ENCODE measurements at regions not wholly inside any gene's neighbourhood (a gene's known extent, or its start where the extent isn't known, plus 50 kb on each side); places are given as distances from the start of the nearest gene placed in this dataset.

DNA sequence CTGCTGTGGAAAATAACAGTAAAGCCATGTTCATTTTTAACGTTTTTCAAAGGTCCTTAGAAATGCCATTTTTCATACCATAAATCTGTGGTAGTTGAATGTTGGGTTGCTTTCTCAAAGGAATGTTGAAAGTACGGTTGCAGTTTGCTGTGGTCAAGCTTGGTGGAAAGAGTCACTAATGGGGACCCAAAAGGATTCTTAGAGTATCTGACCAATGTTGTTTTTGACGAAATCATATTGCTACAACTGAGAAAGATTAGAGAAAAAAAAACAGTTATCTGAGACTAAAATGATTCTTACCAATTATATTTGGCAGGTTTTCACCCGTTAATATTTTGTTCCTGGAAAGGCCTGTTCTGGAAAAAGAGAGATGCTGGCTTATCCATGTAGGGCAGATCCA is 439.5 kb upstream of the ETAA1 start:
- DNase-seq (ENCODE audit: low read depth in 2 of 2), result no peak

DNA sequence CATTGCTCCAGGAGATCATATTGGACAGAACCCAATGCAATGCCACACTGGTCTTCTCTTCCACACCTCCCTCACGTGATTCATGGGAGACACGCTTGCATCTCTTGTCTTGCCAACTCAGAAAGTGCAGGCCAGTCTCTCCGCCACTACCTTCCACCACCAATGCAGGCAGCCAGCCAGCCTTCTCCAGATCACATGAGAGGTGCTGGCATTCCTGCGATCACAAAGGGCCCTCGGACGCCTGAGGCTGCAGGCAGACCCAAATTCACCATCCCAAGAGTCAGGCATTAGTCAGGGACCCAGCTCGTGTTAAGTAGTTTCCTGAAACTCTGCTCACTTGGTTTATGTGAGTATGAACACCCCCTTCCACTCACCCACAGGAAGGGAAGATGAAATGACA is 437.0 kb upstream of the ETAA1 start:
- no peak for DNase-seq (ENCODE audit: low read depth in 2 of 2)

DNA sequence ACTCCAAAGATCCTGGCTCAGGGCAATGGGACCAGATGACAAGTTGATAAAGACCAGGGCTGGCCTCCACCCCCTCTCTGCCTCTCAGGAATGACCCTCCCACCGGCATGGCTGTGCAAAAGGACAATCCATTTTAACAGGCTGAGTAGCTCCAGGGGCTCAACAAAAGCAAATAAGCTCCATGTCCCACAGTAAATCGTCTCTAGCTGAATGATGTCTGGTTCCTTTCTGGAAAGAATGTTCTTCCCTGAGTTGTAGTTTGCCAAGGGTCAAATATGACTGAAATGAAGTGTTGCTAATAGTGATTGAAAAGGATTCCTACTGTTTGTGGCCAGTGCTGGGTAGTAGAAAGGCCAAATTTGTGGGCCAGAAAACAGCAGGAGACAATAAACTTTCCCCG is 434.4 kb upstream of the ETAA1 start:
- DNase-seq (ENCODE audit: low read depth in 2 of 2), result no peak

DNA sequence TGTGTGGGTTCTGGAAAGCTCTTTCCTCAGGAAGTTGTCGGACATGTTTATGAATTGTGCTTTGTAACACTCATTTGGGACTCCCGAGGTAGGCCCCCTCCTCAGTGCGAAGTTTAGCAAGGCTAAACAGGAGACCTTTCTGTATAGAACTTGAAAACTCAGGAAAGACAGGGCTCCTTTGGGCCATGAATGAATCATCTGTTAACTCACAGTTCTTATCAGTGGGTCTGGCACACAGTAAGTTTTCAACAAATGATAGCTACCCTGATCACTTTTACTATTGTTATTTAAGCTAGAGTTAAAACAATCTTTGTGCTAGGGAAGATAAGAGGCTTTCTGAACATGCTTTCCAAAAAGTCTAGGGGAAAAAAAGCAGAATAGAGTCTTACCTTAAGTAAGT is 430.5 kb upstream of the ETAA1 start:
- no peak for DNase-seq (ENCODE audit: low read depth in 2 of 2)

DNA sequence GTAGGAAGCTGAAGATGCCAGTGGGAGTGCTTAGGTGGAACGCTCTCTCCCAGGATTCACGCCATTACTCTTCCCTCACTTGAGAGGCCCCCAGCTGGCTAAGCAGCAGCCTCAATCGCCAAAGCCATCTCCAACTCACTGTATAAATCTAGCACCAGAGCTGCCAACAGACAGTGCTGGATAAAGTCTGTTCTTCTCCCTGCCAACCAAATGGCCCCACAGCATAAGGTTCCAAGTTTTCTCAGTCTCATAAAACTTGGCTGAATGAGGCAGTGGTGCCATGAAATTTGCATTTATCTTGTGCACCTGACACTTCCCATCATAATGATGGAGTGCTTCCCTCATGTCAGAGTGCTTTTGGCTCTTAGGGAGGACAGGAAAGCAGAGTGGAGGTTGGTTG is 428.2 kb upstream of the ETAA1 start:
- DNase-seq (ENCODE audit: low read depth in 2 of 2), result no peak

DNA sequence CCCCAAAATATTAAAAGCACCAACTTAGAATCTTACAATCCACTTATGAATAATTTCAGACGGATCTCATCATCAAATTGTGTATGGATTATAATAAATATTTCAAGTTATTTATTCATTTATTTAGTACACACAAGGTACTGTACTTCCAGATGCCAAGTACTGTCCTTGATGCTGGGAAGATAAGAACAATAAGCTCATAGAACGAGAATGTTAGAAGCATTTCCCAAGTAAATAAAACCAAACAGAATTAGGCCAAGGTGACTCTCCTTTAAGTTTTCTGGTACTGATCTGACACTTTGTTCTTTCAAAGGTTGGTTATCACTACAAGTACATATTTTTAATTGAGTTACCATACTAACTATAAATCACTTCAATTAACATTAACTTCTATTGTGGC is 416.1 kb upstream of the ETAA1 start:
- DNase-seq (ENCODE audit: low read depth in 2 of 2), result no peak

DNA sequence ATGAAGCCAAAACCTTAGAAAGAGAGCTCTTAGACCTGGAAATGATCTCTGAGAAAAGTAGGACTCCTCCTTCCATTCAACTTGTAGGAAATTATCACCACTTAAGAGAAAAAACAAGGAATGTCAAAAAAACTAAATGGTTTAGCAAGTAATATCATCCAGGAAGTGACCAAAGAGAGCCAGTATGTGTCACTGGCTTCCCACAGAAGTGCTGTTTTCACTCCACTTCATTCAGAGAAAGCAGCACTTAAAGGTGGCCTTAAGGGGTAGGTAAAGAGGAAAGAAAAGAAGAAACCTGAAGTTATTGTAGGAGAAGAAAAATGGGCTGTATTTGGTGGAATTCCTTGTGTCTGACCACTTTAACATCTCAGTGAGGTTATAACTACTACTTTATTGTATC is 414.4 kb upstream of the ETAA1 start:
- DNase-seq (ENCODE audit: low read depth in 2 of 2), result no peak

DNA sequence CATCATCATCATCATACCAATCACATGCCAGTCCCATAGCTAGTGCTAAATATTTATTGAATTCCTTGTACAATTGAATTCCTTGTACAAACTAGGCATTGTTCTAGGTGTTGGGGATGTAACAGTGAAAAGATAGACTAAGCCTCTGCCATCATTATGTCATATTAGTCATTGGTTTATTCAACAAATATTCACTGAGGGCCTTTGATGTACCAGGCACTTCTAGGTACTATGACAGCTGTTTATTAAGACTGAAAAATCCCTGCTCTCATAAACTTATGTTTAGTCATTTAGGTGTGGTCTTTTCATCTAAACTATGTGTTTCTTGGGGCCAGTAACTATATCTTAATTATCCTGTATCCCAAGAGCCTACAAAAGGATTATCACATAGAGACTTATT is 412.3 kb upstream of the ETAA1 start:
- no peak for DNase-seq (ENCODE audit: low read depth in 2 of 2)

DNA sequence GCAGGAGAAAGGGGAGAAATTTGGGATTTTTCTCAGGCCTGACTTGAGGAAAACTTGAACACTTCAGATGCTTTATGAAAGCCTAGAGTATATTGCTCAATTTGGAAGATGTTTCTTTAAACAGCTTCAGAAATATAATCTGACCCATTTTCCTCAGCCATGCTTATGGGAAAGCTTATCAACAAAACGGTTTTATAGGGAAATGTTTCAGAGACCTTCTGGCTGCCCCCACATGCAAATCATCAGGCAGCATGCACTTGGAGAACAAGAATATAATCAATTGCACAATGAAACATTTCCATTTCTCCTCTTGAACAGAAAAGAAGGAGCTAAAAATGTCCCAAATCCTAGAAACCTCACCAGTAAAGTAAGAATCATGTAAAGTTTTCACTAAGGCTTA is 411.2 kb upstream of the ETAA1 start:
- DNase-seq (ENCODE audit: low read depth in 2 of 2), result no peak

DNA sequence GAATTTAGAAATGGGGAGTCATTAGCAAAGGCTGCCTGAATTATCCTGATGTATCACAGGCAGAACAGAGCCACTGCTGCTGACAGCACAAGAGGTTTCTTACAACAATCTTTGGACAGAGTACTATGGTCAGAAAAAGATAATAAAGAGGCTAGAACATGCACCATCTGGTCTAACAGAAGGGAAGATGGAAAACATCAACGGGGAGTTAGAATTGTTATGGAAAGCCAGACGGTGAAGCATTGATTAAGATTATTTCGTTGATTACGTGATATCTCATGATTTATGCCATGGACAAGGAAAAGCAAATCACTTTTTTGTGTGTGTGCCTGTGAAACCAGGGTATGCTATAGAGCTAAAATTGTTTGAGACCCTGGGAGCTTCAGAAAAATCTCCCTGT is 409.4 kb upstream of the ETAA1 start:
- no peak for DNase-seq (ENCODE audit: low read depth in 2 of 2)

DNA sequence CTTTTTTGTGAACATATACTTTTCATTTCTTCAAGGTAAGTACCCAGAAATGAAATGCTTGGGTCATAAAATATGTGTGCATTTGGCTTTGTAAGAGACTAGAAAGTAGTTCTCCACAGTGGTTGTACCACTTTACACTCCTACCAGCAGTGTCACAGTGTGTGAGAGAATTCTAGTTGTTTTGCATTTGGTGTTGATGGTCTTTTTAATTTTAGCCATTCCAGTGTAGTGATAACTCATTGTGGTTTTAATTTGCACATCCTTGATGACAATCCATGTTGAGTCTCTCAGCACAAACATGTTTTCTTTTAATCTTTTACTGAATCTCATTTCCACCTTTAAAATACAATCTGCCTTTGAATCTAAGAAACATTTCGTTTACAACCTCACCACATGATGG is 402.5 kb upstream of the ETAA1 start:
- DNase-seq (ENCODE audit: low read depth in 2 of 2), result no peak

DNA sequence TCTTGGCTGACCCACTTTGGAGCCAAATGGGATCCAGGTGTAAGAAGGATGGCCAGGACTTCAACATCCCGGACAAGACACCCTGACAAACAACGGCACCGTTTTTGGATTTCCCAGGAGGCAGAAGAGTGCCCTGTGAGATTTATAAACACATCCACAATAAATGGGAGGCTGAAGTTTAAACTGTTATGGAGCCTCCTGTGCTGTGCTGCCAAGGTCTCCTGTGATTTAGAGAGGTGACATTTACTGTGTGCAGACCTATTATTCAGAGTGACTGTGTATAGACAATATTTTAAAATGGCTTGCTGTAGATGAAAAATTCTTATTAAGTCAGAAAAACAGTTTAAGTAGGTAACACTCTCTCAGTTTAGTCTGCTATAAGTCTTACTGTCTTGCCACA is 401.5 kb upstream of the ETAA1 start:
- no peak for DNase-seq (ENCODE audit: low read depth in 2 of 2)

DNA sequence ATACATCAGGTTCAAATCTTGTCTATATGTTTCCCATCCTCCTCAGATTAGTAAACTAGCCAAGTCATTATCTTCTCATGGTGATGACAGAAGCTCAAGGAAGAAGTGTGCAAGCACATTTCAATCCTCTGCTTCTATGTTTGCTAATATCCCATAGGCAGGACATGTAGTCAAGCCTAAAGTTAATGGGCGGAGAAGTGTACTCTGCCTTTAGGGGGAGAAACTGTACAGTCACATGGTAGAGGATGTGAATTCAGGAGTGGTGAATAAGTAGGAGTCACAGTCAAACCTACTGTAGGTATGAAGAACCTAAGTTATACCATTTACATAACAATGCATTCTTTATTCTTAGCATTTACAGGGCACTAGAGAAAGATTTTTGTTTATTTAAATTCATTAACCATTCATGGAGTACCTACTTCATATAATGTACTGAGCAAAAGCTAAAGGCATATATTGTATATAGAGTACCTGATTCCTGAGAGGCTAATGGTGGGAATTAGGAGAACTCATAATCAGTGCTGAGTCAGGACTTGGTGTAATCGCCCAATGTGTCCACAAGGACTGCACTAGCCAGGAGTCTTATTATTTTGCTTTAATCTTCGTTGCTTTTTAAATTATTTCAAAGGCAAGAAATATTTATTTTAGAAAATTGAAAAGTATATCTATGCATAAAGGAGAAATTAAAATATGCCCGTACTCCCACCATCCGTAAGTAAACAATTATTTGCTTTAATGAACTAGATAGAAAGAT is 394.3 kb upstream of the ETAA1 start:
- DNase-seq (ENCODE audit: low read depth in 2 of 2), result no peak

DNA sequence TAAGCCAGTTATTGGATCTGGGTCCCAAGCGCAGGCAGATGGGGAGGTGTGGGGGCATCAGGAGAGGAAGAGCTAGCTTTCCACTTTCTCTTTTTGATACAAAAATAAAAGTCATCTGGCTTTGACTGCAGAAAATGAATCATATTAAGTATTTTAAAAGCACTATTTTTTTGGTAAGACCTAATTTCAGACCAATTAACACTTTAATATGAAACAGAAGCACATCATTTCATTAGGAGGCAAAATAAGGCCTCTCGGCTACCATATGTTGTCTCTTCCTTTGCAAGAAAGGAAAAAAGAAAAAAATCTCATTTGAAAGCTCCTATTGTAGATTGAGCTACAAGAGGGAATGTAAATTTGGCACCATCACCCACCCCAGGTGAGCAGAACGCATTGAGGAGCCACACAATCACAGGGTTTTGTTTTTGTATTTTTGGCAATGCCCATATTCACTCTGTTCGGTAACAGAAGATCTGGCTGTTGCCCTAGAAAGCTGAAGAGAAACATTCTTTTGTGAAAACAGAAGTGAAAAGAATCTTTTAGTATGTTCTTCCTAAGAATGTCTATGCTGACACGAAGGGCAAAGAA is 390.7 kb upstream of the ETAA1 start:
- no peak for DNase-seq (ENCODE audit: low read depth in 2 of 2)

DNA sequence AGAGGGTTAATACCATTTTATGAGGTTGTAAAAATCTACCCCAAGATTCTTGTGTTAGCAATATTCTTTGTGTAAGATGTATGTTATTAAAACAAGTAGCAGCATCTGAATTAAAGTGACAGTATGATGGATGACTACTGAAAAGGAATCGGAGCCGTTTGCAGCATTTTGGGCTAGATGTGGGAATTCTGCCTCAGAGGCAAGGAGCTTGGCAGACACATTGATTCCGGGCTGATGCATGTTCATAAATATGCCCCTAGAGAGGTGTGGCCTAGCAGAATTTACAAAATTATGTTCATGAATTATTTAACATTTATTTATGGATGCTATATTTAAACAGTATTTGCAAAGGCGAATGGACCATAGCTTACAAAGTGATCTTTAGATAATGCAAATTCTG is 389.0 kb upstream of the ETAA1 start:
- no peak for DNase-seq (ENCODE audit: low read depth in 2 of 2)

DNA sequence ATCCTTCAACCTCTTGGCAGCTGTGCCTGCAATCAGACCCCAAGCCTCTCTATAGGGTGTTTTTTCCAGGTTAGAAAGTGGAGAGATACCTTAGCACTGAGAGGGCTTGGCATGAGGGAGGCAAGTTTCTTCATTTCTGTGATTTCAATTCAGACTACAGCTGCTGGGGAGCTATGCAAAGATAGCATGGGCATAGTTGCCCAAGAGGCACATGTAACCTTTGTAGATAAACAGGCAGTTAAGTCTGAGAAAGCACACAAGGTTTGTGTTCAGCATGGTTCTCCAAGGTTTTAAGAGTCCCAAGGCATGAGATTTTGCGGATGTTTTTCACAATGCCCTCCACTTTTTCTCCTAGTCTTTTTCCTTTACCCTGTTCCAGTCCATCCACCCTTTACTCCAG is 385.0 kb upstream of the ETAA1 start:
- DNase-seq (ENCODE audit: low read depth in 2 of 2), result no peak

DNA sequence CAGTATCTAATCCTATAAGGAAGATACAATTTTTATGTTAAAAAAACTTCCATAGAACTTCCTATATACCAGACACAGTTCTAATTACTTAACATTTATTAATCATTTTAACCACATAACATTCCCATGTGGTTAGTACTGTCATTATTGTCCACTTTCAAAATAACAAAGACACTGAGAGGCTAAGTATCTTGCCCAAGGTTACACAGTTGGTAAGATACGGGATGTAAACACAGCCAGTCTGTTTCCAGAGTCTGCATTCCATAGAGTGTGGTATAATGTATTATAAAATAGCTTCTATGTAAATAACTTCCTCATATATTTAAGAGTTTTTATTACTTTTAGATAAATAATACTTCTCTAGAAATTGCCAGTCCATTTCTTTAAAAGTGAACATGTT is 383.3 kb upstream of the ETAA1 start:
- DNase-seq (ENCODE audit: low read depth in 2 of 2), result no peak

DNA sequence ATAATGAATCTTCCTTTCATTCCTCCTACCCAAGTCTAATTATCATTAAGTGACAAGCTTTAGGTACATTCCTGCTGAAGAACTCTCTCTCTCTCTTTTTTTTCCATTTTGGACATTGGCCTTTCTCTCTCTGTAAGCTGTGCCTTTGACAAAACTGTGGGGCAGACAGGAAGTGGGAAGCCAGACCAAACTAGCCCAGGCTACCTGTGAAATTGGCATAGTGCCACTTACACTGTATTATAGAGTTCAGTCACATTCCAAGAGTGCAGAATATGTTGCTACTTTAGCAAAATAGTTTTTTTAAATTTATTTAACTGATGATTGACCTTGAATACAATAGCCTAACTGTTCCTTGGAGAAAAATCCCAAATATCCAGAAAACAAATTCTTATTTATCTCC is 381.5 kb upstream of the ETAA1 start:
- DNase-seq (ENCODE audit: low read depth in 2 of 2), result no peak

DNA sequence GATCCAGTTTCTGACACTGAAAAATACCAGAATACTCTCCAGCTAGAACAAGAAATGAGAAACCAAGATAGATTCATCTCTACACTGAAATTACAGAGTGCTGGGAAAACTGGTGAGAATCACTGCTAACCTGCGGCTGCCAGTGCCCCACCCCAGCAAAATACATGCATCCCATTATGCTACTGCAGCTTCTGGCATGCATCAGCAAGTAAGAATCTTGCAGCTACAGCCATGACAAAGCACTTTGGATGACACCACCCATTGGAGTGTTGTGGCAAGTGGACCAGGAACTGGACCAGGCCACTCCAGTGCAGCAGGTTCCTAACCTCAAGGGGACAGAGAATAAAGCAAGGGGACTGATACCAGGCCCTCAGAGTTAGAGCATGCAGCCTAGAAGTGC is 378.8 kb upstream of the ETAA1 start:
- no peak for DNase-seq (ENCODE audit: low read depth in 2 of 2)

DNA sequence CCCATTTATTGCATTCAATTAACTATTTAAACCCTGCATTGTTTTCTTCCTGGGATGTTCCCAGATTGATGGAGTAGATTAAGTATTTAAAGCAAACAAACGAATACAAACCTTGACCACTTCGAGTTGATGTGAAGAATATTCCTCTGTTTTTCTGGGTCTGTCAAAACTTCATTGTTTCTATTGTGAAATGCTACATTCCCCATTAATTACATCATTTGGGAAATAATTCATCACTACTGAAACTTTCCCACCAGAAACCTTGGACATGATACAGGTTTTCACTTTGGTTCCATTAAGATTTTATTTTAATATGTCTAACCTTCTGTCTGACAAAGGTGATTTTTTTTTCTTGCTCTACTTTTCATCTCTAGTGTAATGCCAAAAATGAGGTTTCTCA is 365.1 kb upstream of the ETAA1 start:
- no peak for DNase-seq (ENCODE audit: low read depth in 2 of 2)

DNA sequence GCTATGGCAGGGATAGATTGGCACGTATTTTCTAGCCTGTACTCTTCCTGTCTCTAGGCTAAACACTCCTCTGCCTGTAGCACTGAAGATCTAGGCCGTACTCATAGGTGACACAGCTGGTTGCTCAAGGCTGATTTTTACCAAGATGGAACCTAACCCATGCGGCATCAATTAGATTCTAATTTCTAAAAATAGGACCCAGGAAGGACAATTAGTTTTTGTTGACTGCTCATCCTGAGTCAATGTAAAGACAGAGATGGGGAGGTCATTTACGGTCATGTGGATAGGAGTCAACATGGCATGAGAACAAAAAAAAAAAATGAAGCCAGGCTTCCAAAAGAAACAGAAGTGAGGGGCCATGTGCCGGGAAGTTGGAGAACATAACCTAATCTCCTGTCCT is 360.7 kb upstream of the ETAA1 start:
- no peak for DNase-seq (ENCODE audit: low read depth in 2 of 2)

DNA sequence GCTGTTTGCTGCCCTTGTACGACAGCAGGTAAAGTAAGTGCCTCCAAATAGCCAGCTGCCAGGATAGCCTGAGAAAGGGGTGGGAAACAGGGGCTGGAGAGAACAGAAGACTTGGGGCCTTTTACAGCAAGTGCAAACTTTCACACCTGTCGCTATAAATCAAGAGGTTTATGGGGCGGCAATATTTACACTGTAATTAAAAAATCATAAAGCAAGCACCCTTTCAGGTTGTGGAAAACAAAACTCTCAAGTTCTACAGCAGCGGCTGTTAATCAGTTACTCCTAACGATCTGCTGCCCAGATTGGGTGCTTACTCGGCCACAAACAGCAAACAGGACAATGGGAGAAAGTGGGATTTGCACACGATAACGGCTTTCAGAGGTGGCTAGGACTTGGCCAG is 359.5 kb upstream of the ETAA1 start:
- no peak for DNase-seq (ENCODE audit: low read depth in 2 of 2)

DNA sequence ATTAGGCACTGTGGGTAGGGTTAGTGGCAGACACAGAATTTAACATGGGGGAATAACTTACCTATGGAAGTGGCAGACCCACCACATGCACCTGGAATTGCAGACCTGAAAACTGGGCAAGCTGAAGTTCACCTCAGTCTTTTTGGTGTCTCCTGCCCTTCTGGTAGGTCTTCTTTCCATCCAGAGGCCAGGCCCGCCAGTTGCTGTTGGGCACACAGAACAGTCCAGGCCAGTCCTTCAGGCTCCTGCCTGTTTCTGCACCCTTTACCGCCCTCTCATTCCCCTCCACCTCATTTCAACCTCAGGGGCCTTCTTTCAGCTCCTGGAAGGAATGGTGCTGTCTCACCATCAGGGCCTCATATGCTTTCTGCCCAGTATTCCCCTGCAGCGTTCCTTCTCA is 358.9 kb upstream of the ETAA1 start:
- DNase-seq (ENCODE audit: low read depth in 2 of 2), result no peak

DNA sequence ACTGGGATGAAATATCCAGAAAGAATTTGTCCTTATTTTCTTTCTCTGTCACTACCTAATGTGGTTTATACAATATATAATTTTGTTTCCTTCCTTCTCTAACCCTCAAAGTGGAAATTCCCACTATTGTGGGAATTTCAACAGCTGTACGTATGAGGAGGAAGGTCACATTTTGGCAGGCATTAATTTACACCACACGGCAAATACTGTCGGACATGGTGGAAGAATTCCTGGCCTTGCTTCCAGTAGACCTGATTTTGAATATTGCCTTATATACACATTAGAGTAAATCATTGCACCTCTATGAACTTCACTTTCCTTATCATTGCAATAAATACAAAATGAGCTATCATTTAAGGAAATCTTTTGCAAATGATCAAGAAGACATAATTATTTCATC is 358.1 kb upstream of the ETAA1 start:
- no peak for DNase-seq (ENCODE audit: low read depth in 2 of 2)

Measured in dermis microvascular lymphatic vessel endothelial cell (primary cell).